Activated CD4-positive, alpha-beta T cell treated with anti-CD3 and anti-CD28 coated beads, Interleukin-2, Interleukin-6, amounts not matched to agents 100 ng/mL and 50 ng/mL, durations not matched to agents 16 hours and 8 hours (primary cell): ENCODE measurements at regions not wholly inside any gene's neighbourhood (a gene's known extent, or its start where the extent isn't known, plus 50 kb on each side); places are given as distances from the start of the nearest gene placed in this dataset.
"Not testable (repeated sequence)": the region's sequence is repeated elsewhere in the genome, so short reads cannot be mapped to it uniquely, and the experiment has no call there.

Experiments
- DNase-seq: peaks from one replicate; pipeline ENCODE4 v3.0.0-alpha.2; 2020

GRCh38 chr5:50898966-50899365 is 232.5 kb downstream of the PARP8 start:
- no peak for DNase-seq

GRCh38 chr5:50900952-50901510 is 234.6 kb downstream of the PARP8 start:
- DNase-seq, result no peak

GRCh38 chr5:50903651-50904050 is 237.2 kb downstream of the PARP8 start:
- DNase-seq, result no peak

GRCh38 chr5:50905996-50906570 is 239.6 kb downstream of the PARP8 start:
- no peak for DNase-seq

- not testable (repeated sequence) for DNase-seq
These were observed 253.7 kb downstream of the PARP8 start for GRCh38 chr5:50920160-50920559.

- DNase-seq, result no peak
These were observed 255.1 kb downstream of the PARP8 start for GRCh38 chr5:50921366-50922133.

GRCh38 chr5:50922134-50922941 is 255.9 kb downstream of the PARP8 start:
- DNase-seq, result peak; percentile 12

- no peak for DNase-seq
These were observed 256.7 kb downstream of the PARP8 start for GRCh38 chr5:50922942-50923767.

- DNase-seq, result no peak
These were observed 257.5 kb downstream of the PARP8 start for GRCh38 chr5:50923768-50924494.

- no peak for DNase-seq
These were observed 261.5 kb downstream of the PARP8 start for GRCh38 chr5:50927953-50928352.

- no peak for DNase-seq
These were observed 262.7 kb downstream of the PARP8 start for GRCh38 chr5:50929174-50929573.

GRCh38 chr5:50934343-50934742 is 267.9 kb downstream of the PARP8 start:
- no peak for DNase-seq

- DNase-seq, result no peak
These were observed 278.7 kb downstream of the PARP8 start for GRCh38 chr5:50945139-50945538.

GRCh38 chr5:50947906-50948683 is 281.7 kb downstream of the PARP8 start:
- no peak for DNase-seq

- no peak for DNase-seq
These were observed 286.9 kb downstream of the PARP8 start for GRCh38 chr5:50953290-50953689.

- peak; percentile 24 for DNase-seq
These were observed 292.5 kb downstream of the PARP8 start for GRCh38 chr5:50958852-50959457.

- peak; percentile 79 for DNase-seq
These were observed 296.8 kb downstream of the PARP8 start for GRCh38 chr5:50962934-50963872.

- DNase-seq, result no peak
These were observed 297.7 kb downstream of the PARP8 start for GRCh38 chr5:50963971-50964745.
